NCI-H128 (cell line): ENCODE measurements at regions not wholly inside any gene's neighbourhood (a gene's known extent, or its start where the extent isn't known, plus 50 kb on each side); places are given as distances from the start of the nearest gene placed in this dataset.
A peak's percentile ranks its signal among the peaks of the same experiment; 100 is the strongest.
"Not testable (repeated sequence)": the region's sequence is repeated elsewhere in the genome, so short reads cannot be mapped to it uniquely, and the experiment has no call there.

Experiments
- DNase-seq: peaks from one replicate; lab custom pipeline; 2025; ENCODE audit not compliant: unreplicated experiment; lab: John Stamatoyannopoulos, UW

DNA sequence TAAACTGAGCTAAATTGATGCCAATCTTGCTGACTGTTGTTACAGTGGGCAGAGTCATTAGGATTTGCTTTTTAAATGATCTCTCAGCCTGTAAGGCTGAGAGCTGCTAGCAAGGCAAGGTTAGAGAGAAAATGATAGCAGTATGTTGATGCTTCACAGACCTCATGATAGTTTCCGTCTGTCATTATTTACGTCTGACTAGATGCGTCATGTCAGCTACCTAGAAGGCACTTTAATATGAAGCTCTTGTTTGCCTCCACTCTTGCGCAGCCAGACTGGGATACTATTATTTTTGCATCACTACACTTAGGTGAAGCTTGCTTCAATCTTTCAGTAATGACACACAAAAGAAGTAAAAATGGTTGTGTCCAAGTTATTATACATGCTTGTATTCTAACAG lies 313.8 kb downstream of the LNPK start:
- DNase-seq = no peak

DNA sequence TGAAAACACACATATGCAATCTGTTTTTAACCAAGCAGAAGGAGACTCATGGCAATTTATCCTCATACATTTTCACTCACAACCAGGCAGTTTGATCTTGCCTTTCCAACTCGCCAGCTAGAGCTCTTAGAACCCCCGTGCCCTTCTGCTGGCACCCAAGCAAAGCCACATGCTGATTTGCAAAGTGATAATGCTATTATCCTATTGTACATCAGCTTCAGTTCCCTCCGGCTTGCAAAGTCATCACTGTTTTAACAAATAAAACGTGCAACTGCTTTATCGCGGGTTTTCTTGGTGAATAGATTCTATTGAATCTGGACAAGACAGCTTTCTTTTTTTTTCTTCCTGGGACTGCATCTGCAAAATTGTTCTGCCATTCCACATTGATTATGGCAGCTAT lies 314.6 kb downstream of the LNPK start:
- DNase-seq = no peak

DNA sequence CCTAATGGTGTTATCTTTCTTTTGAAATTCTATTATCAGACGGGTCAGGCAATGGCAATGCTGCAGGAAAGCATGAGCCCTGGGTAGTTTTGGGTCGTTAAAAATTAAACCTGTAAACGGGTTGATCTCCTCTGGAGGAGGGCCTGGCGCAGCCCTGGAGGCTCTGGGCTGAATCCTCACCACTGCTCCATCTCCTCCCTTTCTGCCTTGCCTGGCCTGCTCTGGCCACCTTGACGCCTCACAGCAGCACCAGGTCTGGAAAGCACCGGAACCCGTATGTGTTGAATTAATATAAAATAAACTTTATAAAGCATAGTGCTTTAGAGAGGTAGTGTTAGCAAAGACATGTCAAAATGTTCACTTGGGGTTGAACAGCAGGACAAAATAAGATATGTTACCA lies 316.1 kb downstream of the LNPK start:
- no peak for DNase-seq

DNA sequence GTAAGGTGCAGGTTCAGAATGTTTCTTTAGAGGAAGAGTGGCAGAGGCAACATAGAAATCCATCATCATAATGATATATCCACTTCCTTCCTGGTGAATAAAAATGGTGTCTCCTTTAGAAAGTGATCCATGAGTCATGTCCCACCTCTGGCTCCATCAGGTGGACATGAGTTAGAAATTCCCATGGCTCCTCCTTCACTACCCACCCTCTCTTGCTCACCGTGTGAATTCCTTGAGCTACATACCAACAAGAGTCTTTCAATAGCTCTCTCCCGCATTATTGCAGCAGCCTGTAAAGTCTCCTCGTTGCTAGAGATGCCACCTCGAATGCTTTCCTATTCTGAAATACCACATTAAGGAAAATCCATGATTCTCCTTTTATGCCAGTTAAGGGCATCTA lies 317.6 kb downstream of the LNPK start:
- no peak for DNase-seq

DNA sequence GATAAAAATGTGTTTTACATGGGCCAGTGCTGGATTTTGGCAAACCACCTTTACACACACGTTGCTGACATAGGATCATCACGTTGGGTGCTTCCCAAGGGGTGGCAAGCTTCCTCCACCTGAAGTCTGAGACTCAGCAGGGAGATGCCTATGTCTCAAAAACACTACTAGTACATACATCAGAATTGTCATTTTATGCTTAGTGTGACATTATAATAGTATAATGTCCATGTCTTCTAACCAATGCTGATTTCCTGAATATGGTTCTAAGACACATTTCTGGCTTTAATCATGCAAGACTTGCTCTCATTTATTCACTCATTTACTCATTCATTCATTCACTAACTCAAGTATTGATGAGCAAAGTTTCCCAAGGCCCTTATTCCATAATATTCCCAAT lies 322.3 kb downstream of the LNPK start:
- no peak for DNase-seq

GRCh38 chr2:175679231-175679630 lies 322.8 kb downstream of the LNPK start:
- DNase-seq = no peak

GRCh38 chr2:175677880-175678279 lies 324.2 kb downstream of the LNPK start:
- no peak for DNase-seq

GRCh38 chr2:175676813-175677212 lies 325.3 kb downstream of the LNPK start:
- DNase-seq = no peak

DNA sequence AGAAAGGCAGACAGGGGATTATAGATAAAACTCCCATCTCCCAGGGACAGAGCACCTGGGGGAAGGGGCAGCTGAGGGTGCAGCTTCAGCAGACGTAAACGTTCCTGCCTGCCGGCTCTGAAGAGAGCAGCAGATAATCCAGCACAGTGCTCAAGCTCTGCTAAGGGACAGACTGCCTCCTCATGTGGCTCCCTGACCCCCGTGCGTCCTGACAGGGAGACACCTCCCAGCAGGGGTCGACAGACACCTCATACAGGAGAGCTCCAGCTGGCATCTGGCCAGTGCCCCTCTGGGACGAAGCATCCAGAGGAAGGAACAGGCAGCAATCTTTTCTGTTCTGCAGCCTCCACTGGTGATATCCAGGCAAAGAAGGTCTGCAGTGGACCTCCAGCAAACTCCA lies 333.3 kb downstream of the LNPK start:
- DNase-seq = not testable (repeated sequence)

DNA sequence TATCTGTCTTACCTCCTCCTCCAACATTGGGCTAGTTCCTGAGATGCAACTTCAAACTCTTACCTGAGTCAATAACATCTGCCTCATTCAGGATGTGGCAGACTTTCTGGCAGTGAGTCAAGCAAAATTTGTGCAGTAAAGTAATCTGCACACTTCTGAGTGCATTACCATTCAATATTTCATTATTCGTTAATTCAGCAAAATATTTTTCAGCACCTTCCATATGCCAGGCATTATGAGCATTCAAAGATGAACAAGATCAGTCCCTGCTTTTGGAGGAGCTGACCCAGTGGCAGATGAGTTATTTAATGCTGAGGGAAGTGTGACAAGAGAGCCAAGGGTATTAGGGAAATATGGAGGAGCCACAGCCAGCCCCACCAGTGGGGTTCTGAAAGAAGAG lies 339.7 kb downstream of the LNPK start:
- DNase-seq = no peak

DNA sequence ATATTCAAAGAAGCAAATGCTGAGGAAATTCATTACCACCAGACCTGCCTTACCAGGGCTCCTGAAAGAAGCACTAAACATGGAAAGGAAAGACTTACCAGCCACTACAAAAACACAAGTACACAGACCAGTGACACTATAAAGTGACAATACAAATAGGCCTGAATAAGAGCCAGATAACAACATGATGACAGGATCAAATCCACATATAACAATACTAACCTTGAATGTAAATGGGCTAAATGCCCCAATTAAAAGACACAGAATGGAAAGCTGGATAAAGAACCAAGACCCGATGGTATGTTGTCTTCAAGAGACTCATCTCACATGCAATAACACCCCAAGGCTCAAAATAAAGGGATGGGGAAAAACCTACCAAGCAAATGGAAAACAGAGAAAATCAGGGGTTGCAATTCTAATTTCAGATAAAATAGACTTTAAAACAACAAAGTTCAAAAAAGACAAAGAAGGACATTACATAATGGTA lies 353.4 kb downstream of the LNPK start:
- DNase-seq = no peak

- no peak for DNase-seq
Measured at GRCh38 chr2:175647058-175647457, 355.0 kb downstream of the LNPK start.

GRCh38 chr2:175640655-175641054 lies 361.4 kb downstream of the LNPK start:
- DNase-seq = no peak

DNA sequence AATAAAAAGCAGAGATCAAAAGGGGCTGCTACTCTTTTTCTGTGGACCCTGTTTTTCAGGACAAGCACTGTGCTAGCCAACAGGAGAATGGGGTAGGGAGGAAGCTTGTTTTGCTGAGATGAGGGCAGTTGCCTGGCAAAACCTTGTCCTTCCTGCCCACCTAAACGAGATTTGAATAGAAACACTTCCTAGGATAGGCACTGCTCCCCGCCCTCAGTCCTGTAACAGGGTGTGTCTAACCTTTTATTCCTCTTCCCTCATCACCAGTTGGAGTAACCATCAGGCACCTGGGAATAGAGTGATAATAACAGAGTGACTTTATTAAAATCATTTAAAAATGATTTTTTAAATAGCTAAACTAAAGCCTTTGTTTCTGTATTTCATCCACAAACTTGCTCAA lies 368.8 kb downstream of the LNPK start:
- DNase-seq = no peak

GRCh38 chr2:175631245-175631623 lies 370.8 kb downstream of the LNPK start:
- DNase-seq = no peak

GRCh38 chr2:175630280-175631244 lies 371.5 kb downstream of the LNPK start:
- peak; percentile 7 for DNase-seq

- DNase-seq = no peak
Measured at GRCh38 chr2:175628243-175628642, 373.8 kb downstream of the LNPK start.

DNA sequence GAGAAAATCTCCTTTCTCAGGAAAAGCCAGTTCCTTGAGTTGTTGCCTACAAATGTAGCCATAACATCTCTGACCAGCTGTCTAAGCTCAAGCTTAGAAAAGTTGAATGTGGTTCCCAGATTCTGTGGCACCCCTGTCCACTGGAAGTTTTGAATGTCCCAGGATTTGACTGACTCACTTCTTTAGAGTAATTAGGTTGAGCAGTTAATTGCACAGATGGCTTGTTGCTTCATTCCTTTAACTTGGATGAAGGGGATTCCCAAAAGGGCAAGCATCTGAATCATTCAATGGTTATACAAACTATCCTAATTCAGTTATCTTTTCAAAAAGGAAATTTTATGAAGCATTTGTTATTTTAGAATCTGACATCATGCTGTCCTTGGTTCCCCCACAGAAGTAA lies 374.7 kb downstream of the LNPK start:
- DNase-seq = no peak

DNA sequence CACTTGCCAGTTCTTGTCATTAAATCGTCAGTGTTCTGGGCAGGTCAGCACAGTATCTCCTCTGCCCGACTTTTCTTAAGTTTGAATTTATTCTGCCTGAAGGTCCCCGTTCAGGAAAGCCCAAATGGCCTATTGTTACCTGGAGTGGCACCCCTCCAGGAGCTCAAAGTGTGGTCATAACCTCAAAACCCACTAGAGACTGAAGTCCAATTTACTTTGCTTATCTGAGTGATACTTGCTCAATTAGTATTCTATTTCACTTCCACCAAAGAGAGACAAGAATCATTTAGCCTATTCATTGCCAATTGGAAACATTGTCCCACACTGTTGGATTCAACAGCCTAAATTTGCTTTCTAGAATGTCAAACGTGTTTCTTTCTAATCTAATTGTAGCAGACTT lies 375.3 kb downstream of the LNPK start:
- no peak for DNase-seq

GRCh38 chr2:175624785-175625184 lies 377.3 kb downstream of the LNPK start:
- no peak for DNase-seq

GRCh38 chr2:175624211-175624761 lies 377.8 kb downstream of the LNPK start:
- no peak for DNase-seq

GRCh38 chr2:175621821-175622220 lies 380.2 kb downstream of the LNPK start:
- no peak for DNase-seq

GRCh38 chr2:175620106-175620505 lies 382.0 kb downstream of the LNPK start:
- DNase-seq = no peak
